NCI-H146 (cell line): ENCODE measurements at regions not wholly inside any gene's neighbourhood (a gene's known extent, or its start where the extent isn't known, plus 50 kb on each side); places are given as distances from the start of the nearest gene placed in this dataset.

ENCODE experiments used
- DNase-seq: peaks from one replicate; lab custom pipeline; 2025; lab: John Stamatoyannopoulos, UW

DNA sequence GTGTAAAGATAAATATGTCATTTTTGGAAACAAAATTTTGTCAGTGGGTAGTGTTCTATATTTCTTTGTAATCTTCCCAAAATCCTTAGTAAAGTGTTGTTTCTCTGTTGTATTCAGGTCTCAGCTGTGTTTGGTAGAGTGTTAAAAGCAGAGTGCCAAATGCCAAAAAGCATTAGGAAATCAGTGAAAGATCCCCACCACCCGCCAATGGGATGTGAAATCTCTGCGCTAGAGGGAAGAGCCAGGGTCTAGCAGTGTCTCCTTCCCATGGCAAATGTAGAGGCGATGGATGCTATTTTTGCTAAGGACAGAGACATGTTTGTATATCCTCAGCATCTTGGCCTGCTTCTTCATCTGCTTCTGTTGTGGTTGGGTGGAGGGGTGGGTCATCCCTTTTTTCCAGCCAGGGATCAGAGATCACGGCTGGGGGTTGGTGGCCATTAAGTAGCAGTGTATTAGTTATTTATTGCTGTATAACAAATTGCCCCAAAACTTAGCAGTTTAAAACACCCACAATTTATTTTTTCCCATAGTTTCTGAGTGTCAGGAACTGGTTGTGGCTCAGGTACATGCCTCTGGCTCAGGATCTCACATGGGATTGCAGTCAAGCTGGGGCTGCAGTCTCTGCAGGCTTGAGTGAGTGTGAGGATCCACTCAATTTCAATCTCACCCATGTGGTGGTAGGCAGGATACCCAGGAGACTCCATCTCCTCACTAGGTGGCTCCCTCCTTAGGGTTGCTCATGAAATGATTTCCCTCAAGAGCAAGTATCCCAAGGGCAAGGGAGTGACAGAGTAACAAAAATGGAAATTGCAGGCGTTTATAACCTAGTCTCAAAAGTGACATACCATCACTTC is 211.9 kb downstream of the MYCN start:
- no peak for DNase-seq

DNA sequence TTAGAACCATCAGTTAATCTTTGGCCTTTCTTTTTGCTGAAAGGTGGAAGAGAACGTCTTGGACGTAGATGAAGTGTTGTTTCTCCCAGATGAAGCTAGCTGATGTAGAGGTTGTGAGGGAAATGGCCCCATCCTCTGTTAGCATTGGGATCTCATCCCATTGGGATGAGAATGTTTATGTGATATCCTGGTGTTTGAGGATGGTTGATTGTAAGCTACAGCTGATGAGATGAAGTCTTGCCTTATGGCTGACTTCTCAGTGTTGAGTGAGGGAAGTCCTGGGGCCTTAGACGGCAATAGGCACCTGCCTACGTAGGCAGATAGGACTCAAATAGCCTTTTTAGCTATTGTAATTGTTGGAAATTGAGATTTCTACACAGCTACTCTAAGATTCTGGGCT is 211.3 kb downstream of the MYCN start:
- no peak for DNase-seq

DNA sequence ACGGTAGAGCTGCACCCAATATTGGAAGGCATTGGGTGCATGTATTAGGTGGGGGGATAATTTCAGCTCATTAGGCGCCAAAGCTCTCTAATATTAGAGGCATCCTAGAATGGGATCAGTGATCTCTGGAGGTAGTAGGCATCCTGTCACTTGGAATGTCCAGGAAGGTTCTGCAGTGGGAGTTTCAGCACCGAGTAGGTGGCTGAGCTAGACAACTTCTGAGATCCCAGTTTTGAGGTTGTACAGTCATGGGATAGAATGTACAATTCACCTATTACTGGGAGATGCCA is 210.9 kb downstream of the MYCN start:
- no peak for DNase-seq

DNA sequence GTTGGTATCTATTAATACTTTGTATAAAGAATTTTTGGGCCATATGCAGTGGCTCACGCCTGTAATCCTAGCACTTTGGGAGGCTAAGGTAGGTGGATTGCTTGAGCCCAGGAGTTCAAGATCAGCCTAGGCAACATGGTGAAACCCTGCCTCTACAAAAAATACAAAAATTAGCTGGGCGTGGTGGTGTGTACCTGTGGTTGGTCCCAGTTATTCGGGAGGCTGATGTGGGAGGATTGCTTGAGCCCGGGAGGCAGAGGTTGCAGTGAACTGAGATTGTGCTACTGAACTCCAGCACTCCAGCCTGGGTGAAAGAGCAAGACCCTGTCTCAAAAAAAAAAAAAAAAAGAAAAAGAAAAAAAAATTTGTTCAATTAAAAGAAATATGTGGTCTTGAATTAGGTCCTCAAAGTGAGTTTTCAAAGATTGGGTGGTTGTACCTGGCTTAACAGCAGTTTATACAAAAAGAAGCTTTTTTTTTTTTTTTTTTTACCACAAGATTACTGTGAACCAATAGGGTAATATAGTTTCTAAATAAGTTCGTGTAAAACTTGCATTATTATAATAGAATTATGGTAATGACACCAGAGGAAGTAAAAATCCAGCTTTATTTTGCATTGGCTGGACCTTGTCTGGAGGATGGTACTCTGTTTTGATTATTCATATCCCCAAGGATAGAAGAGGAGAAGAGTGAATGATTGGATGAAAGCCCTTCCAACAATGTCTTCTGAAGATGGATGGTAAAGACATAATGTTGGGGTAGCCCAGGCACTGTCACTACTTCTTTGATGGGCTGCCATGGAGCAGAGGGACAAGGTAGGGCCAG is 210.3 kb downstream of the MYCN start:
- DNase-seq = no peak

DNA sequence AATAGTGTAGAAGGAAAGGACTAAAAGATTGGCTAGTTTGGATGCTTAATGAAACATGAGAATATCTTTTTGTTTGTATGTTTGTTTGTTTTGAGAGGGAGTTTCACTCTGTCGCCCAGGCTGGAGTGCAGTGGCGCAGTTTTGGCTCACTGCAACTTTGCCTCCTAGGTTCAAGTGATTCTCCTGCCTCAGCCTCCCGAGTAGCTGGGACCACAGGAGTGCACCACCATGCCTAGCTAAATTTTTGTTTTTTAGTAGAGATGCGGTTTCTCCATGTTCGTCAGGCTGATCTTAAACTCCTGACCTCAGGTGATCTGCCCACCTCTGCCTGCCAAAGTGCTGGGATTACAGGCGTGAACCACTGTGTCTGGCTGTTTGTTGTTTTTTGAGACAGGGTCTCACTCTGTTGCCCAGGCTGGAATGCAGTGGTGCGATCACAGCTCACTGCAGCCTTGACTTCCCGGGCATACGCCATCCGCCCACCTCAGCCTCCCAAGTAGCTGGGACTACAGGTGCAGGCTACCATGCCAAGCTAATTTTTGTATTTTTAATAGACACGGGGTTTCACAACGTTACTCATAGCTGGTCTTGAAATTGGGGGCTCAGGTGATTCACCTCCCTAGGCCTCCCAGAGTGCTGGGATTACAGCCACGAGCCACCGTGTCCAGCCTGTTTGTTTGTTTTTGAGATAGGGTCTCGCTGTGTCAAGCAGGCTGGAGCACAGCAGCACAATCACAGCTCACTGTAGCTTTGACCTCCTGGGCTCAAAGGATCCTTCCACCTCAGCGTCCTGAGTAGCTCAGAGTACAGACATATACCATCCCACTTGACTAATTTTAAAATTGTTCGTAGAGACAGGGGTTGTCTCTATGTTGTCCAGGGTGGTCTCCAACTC is 209.2 kb downstream of the MYCN start:
- DNase-seq = no peak

DNA sequence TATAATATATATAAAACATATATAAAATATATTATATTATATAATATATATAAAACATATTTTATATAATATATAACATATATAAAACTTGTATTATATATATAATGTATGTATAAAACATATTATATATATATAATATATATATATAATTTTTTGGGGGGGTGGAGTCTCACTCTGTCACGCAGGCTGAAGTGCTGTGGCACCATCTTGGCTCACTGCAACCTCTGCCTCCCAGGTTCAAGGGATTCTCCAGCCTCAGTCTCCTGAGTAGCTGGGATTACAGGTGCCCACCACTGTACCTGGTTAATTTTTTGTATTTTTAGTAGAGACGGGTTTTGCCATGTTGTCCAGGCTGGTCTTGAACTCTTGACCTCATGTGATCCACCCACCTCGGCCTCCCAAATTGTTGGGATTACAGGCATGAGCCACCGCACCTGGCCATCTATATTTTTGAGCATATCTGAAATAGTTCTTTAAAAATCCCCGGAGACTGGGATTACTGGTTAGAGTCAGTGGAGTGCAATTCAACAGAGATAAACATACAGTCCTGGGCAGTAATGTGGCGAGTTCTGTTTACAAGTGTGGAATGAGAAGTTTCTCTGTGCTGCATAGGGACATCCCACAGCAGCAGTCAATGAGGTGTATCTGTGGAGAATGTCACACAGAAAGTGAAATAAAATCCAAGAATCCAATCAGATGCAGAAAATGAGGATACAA is 208.4 kb downstream of the MYCN start:
- DNase-seq = no peak

DNA sequence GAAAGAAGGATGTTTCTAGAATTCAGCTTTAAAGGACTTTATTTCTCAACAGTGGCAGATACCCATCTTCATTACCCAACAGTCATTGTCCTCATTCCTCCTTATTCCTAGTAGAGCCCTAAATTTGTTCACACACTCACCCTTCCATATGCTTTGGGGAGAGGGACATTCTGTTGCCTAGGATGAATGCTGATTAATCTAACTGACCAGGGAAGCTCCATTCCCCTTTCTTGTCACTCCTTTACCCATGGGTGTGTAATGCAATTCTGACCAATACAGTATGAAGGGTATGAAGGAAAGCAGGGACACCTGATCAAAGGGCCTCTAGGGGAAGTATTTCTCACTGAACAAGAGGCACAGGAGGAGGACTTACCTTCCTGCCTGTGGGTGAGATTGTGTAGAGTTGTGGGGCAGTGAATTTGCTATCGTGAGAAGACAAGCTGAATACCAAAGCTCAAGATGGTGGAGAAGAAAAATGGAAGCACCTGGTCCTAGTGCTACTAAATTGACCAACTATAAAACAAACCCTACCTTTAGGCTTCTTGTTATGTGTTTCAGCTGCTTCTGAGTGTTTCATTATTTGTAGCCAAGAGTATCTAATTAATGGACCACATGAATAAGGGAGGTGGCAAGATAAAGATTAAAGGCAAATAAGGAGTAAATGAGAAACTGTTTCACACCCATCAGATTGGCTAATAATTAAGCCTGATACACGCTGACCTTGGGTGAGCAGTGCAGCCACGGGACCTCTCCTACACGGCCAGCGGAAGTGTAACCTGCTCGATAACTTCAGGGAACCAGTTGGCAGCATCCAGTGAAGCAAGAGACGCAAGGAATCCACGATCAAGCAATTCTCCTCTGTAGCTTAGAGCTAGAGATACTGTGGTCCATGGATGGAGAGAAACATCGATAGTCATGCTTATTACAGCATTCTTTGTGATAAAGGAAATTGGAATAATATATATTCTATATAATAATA is 202.3 kb downstream of the MYCN start:
- no peak for DNase-seq

DNA sequence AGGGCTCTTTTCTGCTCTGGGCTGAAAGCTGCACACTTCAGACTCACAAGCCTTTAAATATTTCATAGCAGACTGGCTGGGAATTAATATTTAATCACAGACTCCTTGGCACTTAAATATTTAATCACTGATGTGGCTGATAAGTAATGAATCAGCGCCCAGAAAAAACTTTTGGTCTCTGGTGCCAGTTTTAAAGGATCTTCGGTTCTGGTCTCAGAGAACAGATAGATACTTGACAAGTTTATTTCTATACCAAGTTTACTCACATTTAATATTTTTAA is 201.2 kb downstream of the MYCN start:
- no peak for DNase-seq

DNA sequence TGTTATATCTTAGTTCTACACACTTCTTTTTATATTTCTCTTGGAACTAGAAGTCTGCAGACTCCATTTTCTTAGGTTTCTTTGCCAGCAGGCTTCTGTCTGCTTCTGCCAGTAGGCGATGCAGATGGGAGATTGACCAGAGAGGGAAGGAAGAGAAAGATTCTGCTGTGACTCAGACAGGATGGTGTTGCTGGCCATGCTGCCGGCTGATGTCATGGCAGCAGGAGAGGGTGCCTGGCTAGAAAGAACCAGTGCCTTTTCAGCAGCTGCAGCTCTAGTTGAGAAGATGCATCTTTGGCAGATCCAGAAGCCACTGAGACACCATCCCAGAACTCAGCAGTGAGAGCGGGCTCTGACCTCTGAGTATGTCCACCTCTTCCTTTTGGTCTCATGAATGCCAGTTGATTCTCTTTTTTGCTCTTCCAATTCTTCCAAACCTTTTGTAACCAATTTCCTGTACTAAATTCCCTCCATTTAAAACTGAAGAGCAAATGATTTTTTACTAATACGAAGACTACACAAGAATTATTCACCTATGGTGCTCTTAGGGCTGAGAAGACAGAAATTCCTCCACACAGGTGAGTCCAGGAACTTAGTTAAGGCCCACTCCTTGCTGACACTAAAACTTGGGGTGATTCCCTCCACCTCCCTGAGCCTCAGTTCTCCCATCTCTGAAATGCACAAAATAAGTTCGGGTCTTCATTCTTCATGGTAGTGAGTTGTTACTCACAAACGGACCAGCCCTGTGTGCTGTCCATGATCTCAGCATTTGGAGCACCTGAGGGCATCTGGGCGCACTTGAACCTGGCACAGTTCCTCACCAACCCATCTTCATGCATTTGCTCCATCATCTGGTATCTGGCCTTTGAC is 200.7 kb downstream of the MYCN start:
- DNase-seq = no peak

DNA sequence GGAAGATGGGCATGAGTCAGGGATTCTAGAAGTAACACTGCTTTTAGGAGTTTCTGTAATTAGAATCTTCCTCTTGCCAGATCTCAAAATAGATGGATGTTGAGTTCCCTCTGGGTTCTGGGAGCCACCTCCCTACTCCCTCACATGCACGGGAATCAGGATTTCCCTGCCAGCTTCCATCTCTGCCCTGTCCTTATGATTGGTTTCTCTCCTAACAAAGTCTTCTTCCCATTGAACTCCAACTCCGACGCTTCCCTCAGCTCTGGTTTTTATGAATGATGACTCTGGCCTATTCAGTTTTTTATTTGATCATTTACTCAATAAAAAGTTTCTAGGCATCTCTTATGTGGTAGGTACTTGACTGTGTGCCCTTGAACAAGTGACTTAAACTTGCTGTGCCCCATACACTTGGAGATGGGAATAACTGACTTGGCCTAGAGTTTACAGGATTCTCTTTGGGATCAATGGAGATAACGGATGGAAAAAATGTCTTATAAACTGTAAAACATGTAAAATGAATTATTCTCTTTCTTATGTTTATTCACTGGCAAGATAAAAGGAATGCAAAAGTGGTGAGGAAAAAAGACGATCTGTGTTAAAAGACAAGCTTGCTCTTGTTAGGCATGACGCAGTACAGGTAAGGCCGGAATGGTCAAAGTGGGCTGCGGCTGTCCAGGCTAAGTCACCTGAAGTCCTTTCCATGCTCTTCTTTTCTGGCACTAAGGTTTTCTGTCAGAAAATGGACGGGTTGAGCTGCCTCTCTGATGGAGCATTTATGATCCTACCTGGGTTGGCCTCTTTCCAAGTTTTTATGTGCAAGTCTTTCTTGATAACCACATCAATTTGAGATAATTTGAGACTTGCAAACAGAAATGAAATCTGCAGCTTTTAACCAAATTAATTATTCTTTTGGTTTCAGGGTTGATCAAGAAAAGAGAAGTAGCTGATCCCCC is 199.6 kb downstream of the MYCN start:
- DNase-seq = peak; percentile 14

DNA sequence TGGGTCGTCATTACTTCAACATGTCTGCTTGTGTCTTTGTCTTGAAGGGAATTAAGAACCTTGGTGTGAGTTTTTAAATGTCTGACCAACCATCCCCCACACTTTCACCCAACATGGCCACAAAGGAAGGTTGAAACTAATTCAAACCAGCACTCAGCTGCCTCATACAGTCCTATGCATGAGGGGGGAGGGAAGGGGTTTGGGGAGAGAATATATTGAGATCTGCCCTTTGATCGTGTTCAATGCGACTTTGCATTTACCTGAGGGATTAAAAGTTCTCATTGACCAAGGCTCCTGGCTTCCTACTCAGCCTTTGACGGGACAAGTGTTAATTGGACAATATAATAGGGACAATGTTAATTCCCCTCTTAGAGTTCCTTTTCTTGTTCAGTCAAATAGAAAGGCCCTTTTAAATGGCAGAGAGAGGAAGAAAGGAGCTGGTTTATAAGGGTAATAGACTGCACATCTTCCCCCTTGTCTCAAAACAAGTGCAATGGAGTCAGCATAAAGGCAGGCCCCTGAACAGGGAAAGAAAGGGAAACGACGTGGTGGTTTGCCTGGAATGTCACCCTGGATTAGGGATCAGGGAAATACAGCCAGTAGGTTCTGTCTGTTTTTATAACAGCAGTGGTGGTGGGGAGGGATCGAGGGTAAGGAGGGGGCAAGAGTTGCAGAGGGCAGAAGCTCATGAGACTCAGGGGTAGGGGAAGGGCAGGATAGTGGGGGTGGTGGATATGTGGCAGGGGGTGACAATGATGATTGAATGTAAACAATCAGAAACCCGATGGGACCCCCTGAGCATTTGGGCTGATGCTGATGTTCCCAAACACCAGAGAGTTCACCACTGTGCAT is 198.7 kb downstream of the MYCN start:
- no peak for DNase-seq

DNA sequence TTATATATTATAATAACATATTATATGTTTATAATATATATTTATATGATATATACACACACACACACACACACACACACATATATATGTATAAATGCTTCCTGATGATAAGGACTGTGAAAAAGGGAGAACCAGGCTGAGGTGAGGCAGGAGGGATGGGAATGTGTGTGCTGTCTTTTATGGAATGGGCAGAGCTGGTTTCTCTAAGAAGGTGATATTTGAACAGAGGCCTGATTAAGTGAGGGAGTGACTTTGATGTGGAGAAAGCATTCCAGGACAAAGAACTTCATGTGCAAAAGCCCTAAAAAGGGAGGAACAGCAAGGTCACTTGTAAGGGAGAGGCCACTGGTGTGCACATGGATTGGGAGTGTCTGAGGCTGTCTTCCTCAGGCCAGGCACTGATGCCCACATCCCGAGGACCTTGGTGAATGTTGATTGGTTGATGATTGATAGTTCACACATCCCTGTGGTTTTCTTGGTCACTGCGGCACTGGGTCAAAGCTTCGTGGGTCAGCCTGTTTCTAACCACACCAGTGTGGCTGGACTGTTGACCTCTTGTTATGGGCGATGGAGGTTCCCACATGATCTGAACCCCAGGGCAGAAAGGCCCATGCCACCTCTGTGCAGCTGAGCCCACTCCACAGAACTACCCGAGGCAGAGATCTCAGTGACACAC is 196.9 kb downstream of the MYCN start:
- DNase-seq = no peak

DNA sequence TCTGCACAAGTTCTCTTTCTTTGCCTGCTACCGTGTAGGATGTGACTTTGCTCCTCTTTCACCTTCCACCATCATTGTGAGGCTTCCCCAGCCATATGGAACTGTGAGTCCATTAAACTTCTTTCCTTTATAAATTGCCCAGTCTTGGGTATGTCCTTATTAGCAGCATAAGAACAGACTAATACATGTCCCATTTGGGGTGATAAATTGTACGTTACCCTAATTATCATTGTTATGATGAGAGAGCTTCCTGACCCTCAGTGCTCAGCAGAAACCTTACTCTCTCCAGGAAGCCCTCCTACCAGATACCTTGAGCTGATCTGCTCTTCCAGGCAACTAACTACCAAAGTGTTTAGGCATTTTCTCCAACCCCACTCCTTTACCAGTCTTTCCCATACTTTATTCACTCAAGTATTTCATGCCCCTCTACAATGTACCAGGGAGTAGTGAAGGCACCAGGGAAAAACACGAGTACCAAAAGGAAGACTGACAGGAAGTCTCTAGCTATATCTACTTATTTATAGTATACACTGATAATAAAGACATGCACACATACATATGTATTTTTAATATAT is 196.2 kb downstream of the MYCN start:
- no peak for DNase-seq

DNA sequence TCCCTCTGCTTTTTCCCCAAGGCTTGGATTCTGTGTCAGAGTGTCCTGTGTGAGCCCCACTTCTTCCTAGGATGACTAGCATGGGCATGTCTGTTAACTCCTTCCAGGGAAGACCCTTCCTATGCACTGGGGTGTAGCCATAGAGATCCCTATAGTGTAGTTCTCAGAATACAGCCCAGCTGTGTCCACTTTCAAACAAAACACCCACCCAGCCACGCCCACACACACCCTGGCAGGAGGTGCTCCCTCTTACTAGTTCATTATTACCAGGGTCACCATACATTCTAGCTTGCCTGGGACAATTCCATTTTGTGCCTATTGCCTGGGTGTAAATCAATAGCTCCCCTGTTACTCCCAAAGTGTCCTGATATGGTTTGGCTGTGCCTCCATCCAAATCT is 195.6 kb downstream of the MYCN start:
- no peak for DNase-seq

DNA sequence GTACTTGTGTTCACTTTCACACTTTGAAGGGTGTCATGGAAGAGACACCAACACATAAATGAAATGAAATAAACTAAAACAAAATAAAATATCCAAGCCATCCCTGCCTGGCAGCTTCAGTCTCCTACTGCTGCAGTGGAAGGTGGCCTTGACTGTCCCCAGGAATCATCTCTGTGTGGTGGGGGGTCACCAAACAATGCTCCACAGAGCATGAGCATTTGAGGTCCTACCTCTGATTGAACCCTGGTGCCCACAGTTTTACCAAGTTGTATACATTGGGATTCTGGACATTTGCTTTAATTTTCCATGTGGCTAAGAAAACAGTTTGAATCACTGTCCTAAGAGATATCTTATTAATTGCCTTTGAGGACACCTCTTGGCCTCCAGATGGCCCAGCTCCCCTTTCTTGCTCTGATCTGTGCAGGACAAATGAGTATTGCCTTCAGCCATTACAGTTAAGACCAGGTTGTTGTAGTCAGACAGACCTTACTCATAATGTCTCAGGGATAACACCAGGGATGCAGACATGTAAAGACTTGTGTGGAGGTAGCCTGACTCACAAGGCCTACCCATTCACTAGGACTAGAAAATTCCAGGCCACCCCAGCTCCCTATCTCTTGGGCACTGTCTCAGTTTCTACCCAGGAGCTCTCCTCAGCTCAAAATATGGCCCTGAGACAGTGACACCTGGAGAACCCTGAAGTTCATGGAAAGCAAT is 195.0 kb downstream of the MYCN start:
- DNase-seq = no peak
